ENCODE measurements at regions not wholly inside any gene's neighbourhood (a gene's known extent, or its start where the extent isn't known, plus 50 kb on each side); places are given as distances from the start of the nearest gene placed in this dataset.
"Not testable (repeated sequence)": the region's sequence is repeated elsewhere in the genome, so short reads cannot be mapped to it uniquely, and the experiment has no call there.

GRCh38 chrX:140447150-140447549, 57.7 kb downstream of the SOX3 start:
- DNase-seq (ENCODE audit: low spot score): no peak

- no peak for DNase-seq (ENCODE audit: low spot score)
Measured at GRCh38 chrX:140440876-140441275, 64.0 kb downstream of the SOX3 start.

- DNase-seq (ENCODE audit: low spot score): no peak
Measured at GRCh38 chrX:140439476-140439875, 65.4 kb downstream of the SOX3 start.

GRCh38 chrX:140434347-140434746, 70.5 kb downstream of the SOX3 start:
- no peak for DNase-seq (ENCODE audit: low spot score)

GRCh38 chrX:140433582-140433981, 71.3 kb downstream of the SOX3 start:
- no peak for DNase-seq (ENCODE audit: low spot score)

- DNase-seq (ENCODE audit: low spot score): no peak
Measured at GRCh38 chrX:140432346-140433175, 72.3 kb downstream of the SOX3 start.

GRCh38 chrX:140431521-140431920, 73.3 kb downstream of the SOX3 start:
- DNase-seq (ENCODE audit: low spot score): no peak

GRCh38 chrX:140425712-140426395, 79.0 kb downstream of the SOX3 start:
- DNase-seq (ENCODE audit: low spot score): no peak

GRCh38 chrX:140422501-140422900, 82.4 kb downstream of the SOX3 start:
- DNase-seq (ENCODE audit: low spot score): no peak

- DNase-seq (ENCODE audit: low spot score): not testable (repeated sequence)
Measured at GRCh38 chrX:140402131-140402530, 102.7 kb downstream of the SOX3 start.

GRCh38 chrX:140396326-140396725, 108.5 kb downstream of the SOX3 start:
- not testable (repeated sequence) for DNase-seq (ENCODE audit: low spot score)

GRCh38 chrX:140393507-140393906, 111.4 kb downstream of the SOX3 start:
- DNase-seq (ENCODE audit: low spot score): no peak

GRCh38 chrX:140391313-140391712, 113.6 kb downstream of the SOX3 start:
- DNase-seq (ENCODE audit: low spot score): no peak

- DNase-seq (ENCODE audit: low spot score): no peak
Measured at GRCh38 chrX:140389331-140389730, 115.5 kb downstream of the SOX3 start.

GRCh38 chrX:140362861-140363260, 142.0 kb downstream of the SOX3 start:
- DNase-seq (ENCODE audit: low spot score): no peak

GRCh38 chrX:140360924-140361323, 143.9 kb downstream of the SOX3 start:
- DNase-seq (ENCODE audit: low spot score): no peak

GRCh38 chrX:140360284-140360683, 144.6 kb downstream of the SOX3 start:
- no peak for DNase-seq (ENCODE audit: low spot score)

GRCh38 chrX:140355922-140356321, 148.9 kb downstream of the SOX3 start:
- DNase-seq (ENCODE audit: low spot score): no peak

- no peak for DNase-seq (ENCODE audit: low spot score)
Measured at GRCh38 chrX:140355429-140355828, 149.4 kb downstream of the SOX3 start.

- no peak for DNase-seq (ENCODE audit: low spot score)
Measured at GRCh38 chrX:140354431-140355120, 150.3 kb downstream of the SOX3 start.

- DNase-seq (ENCODE audit: low spot score): no peak
Measured at GRCh38 chrX:140346729-140347128, 158.1 kb downstream of the SOX3 start.

- no peak for DNase-seq (ENCODE audit: low spot score)
Measured at GRCh38 chrX:140343226-140343868, 161.5 kb downstream of the SOX3 start.
